HG03159 (cell line): ENCODE measurements at regions not wholly inside any gene's neighbourhood (a gene's known extent, or its start where the extent isn't known, plus 50 kb on each side); places are given as distances from the start of the nearest gene placed in this dataset.

Experiments
- ATAC-seq: cut with Tn5 transposase; IDR thresholded peaks from one replicate; pipeline ENCODE4 v1.9.1; 2021; ENCODE audit warnings: mild to moderate bottlenecking, moderate library complexity; ENCODE audit not compliant: unreplicated experiment

DNA sequence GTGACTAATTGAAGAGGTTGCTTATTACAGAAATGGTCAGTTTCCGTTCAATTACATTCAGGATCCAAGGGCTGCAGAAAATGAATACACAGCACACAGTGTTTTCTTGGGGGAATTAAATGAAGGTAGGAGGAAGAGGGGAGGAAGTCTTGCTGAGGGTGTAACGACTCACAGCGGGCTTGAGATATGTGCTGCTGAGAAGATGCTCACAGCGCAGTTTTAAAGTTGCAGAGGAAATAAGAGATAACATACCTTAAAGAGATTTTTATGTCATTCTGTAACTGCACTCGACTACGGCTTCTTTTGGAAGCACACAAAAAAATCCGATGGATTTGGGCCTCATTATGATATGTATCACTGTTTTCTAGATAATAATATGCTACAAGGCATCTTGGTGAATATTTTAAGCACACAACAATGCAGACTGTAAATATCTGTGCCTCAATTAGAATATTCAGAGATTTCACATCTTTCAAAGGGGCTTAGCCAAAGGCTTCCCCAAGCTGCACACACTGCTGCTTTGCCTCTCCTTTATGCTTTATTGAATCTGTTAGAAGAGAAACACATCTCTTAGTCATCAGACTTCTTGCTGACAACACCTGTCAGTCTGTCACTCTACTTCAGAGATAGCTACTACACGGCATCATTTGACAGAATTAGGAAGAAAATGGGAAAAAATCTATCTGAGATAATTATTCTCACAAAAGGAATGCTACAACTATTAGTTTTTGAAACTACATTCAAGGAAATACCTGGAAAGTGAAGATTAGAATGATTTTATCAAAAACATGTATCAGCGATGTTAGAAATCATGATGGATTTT is 773.2 kb downstream of the OTOL1 start:
- ATAC-seq, result no peak

DNA sequence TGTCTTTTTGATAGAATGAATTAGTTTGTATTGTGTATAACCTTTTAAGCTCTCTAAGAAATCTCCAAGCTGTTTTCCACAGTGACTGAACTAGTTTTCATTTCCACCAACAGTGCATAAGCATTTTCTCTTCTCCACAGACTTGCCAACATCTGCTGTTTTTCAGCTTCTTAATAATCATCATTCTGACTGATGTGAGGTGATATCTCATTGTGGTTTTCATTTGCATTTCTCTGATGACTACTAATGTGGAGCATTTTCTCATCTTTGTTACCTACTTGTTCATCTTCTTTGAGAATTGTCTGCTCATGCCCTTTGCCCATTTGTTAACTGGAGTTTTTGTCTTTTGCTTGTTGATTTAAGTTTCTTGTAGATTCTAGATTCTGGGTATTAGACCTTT is 777.5 kb downstream of the OTOL1 start:
- no peak for ATAC-seq

DNA sequence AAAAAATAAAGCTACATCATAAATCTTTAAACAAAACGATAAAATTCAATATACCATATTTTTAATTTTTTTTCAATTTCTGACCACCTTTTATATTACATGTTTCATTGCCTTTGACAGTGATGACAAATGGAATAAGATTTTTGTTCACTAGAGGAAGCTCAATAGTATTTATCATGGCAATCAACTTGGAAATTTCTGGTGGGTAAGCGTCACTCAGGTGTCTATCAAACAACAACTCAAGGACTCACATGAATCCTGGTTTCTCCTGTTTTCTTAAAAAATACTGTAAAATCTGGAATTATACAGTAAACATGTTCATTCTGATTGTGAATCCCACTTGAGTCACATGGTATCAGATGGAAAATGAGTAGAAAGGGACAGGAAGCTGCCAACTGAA is 782.2 kb downstream of the OTOL1 start:
- no peak for ATAC-seq

DNA sequence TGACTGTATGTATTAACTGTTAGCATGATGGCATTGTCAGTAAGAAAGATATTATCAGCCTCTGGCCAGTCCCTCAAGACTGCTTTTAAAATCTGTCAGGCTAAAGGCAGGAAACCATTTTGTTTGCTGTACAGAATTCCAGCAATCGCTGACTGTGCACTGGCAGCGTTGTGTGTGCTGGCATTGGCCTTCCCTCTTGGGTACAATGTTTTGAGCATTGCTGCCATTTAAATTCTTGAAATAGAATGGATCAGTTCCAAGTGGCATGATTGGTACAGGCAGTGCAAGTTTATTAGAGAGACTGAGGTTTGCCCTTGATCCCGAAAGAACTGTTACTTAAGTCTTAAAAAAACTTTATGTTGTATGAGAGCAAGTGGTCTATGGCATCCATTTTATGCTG is 788.7 kb downstream of the OTOL1 start:
- no peak for ATAC-seq

DNA sequence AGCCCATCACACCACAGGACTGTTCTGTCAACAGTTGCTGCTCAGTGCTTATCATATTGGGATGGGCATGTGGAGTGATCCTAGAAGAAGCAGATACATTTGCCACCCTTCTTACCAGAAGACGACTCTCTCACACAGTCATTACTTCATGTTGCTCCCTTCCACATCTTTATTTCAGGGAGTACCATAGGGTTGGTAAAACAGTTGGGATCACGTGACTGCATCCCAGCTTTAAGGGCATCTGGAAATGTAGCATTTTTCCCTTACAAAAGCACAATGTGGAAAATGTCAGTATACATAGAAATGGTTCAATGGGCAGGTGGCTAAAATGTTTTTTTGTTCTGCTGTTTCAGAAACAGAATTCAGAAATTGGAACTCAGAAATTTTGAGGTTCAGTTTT is 791.0 kb downstream of the OTOL1 start:
- ATAC-seq, result no peak

DNA sequence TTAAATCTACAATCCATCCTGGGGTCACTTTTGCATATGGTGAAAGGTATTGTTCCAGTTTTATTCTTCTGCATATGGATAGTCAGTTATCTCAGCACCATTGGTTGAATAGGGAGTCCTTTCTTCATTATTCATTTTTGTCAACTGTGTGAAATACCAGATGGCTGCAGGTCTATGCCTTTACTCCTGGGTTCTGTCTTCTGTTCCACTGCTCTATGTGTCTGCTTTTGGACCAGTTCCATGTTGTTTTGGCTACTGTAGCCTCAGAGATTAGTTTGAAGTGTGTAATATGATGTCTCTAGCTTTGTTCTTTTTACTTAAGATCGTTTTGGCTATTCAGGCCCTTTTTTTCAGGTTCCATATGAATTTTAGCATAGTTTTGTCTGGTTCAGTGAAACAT is 795.8 kb downstream of the OTOL1 start:
- ATAC-seq, result no peak

DNA sequence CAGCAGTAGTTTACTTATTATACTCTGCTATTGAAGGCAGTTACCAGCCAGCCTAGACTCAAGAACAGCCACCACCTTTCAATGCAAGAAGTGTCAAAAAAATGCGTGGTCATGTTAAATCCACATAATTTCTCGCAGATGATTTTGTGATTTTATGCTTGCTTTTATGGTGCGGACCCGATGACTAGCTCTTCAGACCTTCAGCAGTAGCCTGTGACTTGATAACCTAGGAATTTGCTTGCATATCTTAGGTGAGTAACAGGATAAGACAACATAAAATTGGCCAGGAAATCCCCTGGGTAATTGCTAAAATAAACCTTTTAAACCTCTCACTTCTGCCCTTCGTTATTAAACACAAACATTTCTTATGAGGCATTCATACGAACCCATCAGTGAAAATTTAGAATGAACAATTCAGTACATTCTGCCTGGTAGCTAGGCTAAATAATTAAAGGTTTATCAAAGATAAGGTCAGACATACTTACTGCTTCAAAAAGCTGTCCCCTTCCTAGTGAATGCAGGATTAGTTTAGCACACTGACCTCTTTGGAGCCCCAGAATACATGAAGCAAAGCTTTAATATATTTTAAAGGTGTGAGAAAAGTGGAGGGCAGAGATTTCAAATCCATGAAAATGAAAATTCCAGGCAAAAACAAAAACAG is 798.8 kb downstream of the OTOL1 start:
- ATAC-seq, result no peak

DNA sequence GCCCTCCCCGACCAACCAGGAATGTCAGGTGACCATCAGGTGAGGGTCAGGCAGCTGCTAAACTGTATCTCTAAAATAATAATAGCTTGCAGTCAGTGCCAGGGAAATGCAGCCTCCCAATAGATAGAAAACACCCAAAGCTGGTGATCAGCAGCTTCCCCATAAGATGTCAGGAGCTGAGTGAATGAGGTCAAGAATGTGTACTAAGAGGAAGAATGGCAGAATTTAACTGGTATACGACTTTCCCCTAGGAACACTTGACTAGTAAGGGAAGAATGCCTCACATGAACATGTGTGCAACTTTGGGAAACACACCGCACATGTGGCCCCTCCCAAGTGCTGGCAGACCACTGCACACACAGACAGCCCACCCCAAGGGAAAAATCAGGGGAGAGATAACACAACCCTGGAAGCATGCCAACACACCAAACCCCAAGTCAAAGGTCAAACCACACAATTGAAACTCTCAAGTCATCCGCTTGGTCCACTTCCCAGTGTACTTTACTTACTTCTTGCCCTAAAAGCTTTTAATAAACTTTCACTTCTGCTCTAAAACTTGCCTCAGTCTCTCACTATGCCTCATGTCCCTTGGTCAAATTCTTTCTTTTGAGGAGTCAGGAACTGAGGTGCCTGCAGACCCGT is 806.5 kb downstream of the OTOL1 start:
- no peak for ATAC-seq

DNA sequence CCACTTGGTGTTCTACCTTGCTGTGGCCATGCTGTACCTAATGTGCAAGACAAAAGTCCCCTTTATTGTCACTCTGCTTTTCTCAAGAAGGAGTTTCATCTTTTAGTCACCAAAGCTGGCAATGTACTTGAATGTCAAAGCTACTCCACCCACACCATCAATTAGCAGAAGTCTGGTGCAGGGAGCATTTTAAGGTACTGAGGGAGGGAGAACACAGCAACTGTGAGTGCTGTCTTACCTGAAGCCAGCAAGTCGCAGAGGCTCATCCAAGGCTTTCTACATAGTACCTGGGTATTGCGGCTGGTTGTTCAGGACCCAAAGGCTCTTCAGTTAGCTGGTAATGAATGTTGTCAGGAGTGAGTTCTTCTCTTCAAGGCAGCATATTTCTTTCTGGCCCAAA is 820.4 kb downstream of the OTOL1 start:
- no peak for ATAC-seq

DNA sequence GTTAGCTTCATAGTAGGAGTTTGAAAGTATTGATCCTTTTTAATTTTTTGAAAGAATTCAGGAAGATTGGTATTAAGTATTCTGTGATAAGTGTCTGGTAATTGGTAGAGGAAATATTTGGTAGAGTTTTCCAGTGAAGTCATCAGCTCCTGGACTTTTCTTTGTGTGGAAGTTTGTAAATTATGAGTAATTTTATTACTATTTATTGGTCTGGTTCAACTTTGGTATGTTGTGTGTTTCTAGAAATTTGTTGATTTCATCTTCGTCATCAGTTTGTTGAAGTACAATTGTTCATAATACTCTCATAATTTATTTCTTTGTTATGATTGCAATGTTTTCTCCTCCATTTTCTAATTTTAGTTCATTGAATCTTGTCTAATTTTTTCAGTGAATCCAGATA is 832.0 kb downstream of the OTOL1 start:
- ATAC-seq, result no peak

DNA sequence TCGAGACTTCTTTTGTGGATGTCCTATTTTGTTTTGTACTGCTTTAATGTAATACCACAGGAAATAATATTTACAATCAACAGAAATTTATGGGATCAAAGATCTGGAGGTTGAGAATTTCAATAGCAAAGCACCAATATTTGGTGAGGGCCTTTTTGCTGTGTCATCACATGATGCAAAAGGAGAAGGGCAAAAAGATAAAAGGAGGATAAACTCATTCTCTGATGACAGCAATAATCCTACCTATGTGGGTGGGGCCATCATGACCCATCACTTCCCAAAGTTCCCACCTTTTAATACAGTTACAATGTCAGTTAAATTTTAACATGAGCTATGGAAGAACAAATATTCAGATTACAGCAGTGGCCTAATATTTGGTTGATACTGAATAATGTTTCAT is 832.9 kb downstream of the OTOL1 start:
- ATAC-seq, result no peak

DNA sequence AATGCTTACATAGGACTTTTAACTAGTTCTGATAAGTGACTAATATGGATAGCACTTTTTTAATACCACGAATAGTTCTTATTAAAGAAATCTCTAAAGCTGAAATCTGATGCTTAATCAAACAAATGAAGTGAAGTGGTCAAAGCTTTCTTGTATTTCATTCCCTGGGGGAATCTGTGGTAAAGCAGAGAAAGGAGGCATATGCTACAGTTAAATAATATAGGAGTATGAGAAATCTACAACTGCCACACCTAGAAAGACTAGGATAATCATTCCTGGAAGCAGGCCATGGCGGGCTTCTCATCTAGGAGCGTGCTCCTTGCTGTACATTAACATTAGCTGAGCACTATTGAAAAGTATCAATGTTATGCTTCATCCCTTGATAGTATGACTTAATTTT is 835.7 kb downstream of the OTOL1 start:
- no peak for ATAC-seq

DNA sequence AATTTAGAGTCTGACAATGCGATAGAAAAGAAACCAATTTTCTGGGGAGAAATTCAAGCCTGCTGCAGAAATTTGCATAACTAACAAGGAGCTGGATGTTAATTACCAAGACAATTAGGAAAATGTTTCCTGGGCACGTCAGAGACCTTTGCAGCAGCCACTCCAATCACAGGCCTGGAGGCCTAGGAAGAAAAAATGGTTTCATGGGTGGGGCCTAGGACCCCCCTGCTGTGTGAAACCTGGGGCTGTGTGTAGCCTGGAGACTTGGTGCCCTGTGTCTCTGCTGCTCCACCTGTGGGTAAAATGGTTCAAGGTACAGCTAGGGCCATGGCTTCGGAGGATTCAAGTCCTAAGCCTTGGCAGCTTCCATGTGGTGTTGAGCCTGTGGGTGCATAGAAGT is 837.9 kb downstream of the OTOL1 start:
- ATAC-seq, result no peak

DNA sequence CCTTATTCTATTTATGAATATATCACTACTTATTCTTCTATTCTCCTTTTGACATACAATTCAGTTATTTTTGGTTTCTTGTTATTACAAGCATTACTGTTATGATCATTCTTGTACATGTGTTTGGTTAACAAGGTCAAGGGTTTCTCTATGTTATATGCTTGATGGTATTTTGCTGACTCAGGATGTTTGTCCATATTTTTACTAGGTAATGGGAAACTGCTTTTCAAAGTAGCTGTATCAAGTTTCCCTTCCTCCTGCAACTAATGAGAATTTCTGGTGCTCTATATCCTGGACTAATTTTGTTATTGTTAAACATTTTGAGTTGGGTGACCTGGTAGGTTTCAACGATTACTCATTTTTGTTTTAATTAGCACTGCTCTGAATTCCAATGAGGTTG is 841.0 kb downstream of the OTOL1 start:
- no peak for ATAC-seq

DNA sequence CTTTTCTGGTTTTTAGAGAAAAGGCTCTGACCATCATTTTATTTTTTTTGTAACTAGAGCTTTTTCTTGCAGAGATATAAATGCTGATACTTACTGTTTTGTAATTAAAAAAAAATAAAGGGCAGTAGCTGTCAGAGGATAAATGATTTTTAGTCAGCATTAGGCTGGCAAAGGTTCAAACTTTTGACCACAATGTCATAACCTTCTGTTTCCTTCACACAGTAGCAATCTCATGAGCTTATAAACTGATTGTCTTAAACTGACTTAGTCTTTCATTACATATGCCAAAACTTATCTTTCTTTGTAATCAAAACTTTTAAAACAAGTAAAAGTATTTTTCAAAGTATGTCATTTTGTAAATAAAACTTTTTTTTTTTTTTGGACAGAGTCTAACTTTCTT is 841.9 kb downstream of the OTOL1 start:
- no peak for ATAC-seq

DNA sequence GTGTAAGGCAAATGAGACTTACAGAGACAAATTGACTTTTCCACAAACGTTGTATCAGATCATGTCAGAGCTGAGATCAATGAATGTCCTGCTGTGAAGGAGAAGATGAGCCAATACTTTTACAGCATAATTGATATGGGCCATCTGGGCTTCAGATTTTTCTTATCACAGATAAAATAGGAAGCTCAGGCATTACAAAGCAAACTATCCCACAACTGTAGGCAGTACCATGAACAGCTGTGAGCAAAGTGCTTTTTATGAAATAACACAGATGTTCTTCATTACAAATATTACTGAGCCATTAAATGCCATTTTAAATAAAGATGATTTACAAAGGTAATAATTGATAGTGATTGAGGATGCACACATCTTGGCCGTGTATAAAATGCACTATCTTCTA is 852.3 kb downstream of the OTOL1 start:
- no peak for ATAC-seq

DNA sequence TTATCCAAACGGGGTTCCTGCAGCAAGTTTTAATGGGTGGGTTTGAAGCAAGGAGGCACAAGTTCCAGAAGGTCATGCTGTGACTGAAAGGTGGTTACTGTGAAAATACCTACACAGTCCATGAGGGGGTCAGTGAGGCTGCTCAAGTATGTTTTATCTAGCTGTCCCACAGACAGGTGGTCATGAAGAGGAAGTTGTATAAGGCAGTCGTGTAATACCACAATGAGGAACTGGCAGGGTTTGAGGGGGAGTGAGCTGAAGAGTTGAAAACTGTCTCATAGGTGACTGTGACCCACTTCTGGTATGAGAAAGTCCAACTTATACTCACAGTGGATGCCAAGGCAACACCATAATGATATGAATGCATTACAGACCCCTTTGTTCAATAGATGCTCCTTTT is 856.8 kb downstream of the OTOL1 start:
- peak; percentile 74 for ATAC-seq

DNA sequence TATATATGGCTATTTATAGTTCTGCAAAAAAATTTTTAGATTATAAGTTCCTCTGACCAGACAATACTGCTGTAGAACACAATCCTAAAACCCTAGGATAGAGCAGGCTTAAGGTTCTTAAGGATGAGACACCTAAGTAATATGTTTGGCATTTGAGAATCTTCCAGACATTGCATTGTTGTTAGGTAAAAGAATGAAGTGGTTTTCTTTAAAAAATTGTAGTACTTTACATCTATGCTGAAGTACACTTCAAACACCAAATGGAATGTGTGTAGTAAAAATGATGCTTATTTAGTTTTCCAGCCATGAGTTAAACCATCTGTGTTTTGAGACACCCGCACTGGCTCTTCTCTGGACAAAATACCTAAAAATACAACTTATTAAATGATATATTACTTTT is 857.7 kb downstream of the OTOL1 start:
- no peak for ATAC-seq

DNA sequence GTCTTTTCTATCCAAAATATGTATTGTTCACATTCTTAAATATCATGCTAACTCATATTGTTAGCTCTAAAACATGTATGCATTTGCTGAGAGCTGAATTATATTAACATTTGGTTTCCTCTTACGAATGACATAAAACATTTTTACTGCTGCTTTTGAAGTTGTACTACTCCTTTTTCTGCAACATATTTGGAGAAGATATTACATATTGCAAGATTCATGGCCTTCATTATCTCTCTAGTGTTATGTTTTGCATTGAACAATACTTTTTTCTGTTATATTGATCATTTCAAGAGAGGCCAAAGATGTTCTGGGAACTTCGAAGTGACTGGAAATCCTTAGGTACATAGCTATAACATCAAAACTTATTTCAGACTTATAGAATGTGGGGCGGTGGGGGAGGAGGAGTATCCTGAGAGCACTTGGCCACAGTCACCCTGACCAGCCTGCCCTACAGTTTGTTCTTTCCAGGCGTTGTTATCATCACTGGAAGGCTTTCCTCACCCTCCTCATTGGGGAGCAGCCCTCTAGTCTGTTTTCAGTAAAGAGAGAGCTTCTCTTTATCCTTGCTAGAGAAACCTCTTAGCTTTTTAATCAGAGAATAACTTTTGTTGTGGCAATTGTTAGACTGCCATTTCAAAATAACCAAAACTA is 868.6 kb downstream of the OTOL1 start:
- no peak for ATAC-seq

DNA sequence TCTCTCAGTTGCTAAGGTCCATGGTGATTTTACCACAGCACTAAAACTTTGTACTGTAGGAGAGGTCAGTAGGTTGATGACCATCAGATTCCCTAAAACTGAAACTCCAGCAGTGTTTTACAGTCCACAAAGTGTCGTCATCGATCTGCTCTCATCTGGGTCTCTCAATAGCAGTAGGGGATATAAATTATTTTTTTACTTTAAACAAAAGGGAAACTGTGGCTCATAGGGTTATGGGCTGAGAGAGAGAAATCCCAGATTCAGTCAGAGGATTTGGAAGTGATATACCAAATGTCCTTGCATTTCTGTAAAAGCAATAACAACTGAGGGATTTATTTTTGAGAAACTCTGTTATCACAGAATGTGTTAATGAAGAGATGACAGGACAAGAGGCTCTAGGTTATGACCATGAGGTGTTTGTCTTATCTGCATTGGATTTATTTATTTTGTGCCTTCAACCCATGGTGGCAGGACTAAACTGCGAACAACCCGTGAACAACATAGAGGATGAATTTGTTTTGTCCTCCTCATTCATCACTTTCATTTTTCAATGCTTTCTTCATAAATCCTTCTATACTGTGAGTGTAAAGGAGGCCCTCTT is 869.7 kb downstream of the OTOL1 start:
- ATAC-seq, result no peak
